ENCODE measurements at regions not wholly inside any gene's neighbourhood (a gene's known extent, or its start where the extent isn't known, plus 50 kb on each side); places are given as distances from the start of the nearest gene placed in this dataset.

DNA sequence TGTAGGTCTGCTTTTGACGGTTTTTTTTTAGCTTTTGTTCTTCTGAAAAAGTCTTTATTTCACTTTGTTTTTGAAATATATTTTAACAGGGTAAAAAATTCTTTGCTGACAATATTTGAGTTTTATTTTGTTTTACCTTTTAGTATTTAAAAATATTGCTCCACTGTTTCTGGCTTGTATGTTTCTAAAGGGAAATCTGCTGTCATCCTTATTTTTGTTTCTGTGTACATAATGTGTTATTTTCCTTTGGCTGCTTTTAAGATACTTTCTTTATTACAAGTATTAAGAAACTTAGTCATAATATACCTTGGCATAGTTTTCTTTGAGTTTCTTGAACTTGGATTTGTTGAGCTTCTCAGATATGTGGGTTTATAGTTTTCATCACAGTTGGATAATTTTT, 88.6 kb upstream of the SPACA1 start:
- H3K79me2 ChIP-seq (replicated peaks; ENCODE audit: insufficient read depth, low read length) = no peaks in the 10 kb centered on the region
- H3K9me3 ChIP-seq (ENCODE audit: low read length) = no peaks in the 10 kb centered on the region
- H3K9ac ChIP-seq (ENCODE audit: low read length) = no peak overlapping the region
- TF ChIP-seq EZH2 (IDR thresholded peaks at IDR 0.05; ENCODE audit: borderline replicate concordance, insufficient read depth, low read length, poor library complexity, severe bottlenecking) = no peak
- no peak for TF ChIP-seq POLR2AphosphoS5 (IDR thresholded peaks at IDR 0.05)
- TF ChIP-seq TAF1 (IDR thresholded peaks at IDR 0.05; ENCODE audit: low read depth) = no peak
- TF ChIP-seq REST (IDR thresholded peaks at IDR 0.05; ENCODE audit: borderline replicate concordance) = no peak
- no peak for TF ChIP-seq EP300 (conservative IDR thresholded peaks at IDR 0.05; ENCODE audit: poor library complexity, severe bottlenecking)
- no peak for TF ChIP-seq RAD21 (conservative IDR thresholded peaks at IDR 0.05)
- no peak for TF ChIP-seq MXI1 (conservative IDR thresholded peaks at IDR 0.05; ENCODE audit: poor library complexity, severe bottlenecking)
- TF ChIP-seq SMC3 (conservative IDR thresholded peaks at IDR 0.05; ENCODE audit: poor library complexity) = no peak
- H3K4me3 ChIP-seq (ENCODE audit: low read length) = no peak overlapping the region
- no peak overlapping the region for H2AFZ ChIP-seq (ENCODE audit: low read depth, low read length)
- H3F3A ChIP-seq (ENCODE audit: insufficient read depth, low read length, poor library complexity, severe bottlenecking) = no peaks in the 10 kb centered on the region
- no peak overlapping the region for H3K27ac ChIP-seq (ENCODE audit: low read length)
- H3K27me3 ChIP-seq (ENCODE audit: insufficient read depth, low read depth, low read length) = no peaks in the 10 kb centered on the region
- no peak overlapping the region for H3K4me2 ChIP-seq (ENCODE audit: low read length)
- H3K36me3 ChIP-seq (ENCODE audit: insufficient read depth, low read length) = no peaks in the 10 kb centered on the region
- H4K20me1 ChIP-seq (ENCODE audit: insufficient read depth) = no peaks in the 10 kb centered on the region
- H3K9me2 ChIP-seq (ENCODE audit: insufficient read depth, low read length) = no peaks in the 10 kb centered on the region

GRCh38 chr6:87951751-87952150, 95.9 kb upstream of the SPACA1 start:
- TF ChIP-seq SMC3 (conservative IDR thresholded peaks at IDR 0.05; ENCODE audit: poor library complexity) = no peak
- TF ChIP-seq EZH2 (IDR thresholded peaks at IDR 0.05; ENCODE audit: borderline replicate concordance, insufficient read depth, low read length, poor library complexity, severe bottlenecking) = no peak
- TF ChIP-seq MXI1 (conservative IDR thresholded peaks at IDR 0.05; ENCODE audit: poor library complexity, severe bottlenecking) = no peak
- TF ChIP-seq RAD21 (conservative IDR thresholded peaks at IDR 0.05) = no peak
- Histone ChIP-seq H3K9ac (ENCODE audit: low read length) (no peak overlapping the region), H3K9me3 (ENCODE audit: low read length) (no peaks in the 10 kb centered on the region)

DNA sequence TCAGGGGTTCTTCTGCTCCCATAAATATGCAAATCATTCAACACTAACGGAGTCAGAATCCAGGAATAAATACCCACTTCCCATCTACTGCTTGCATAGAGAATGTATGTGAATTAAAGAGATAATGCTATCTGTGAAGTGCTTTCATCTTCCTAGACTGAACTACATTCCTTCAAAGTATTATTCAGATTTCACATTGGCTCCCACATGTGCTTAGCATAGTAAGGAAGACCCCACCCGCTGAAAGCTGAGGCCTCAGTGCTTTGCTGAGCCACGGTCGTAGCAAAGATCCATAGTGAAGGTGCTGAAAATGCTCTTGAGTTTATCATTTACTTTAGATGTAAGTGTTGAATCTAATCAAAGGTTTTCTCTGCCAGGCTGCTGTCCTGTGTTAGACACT, 97.0 kb upstream of the SPACA1 start:
- Histone ChIP-seq H3K27me3 (ENCODE audit: insufficient read depth, low read depth, low read length) (no peaks in the 10 kb centered on the region), H3K4me2 (ENCODE audit: low read length) (no peak overlapping the region), H4K20me1 (ENCODE audit: insufficient read depth) (no peaks in the 10 kb centered on the region), H3K4me3 (ENCODE audit: low read length) (no peak overlapping the region), H3F3A (ENCODE audit: insufficient read depth, low read length, poor library complexity, severe bottlenecking) (peaks cover 3% of the 10 kb centered on the region), H3K9me2 (ENCODE audit: insufficient read depth, low read length) (no peaks in the 10 kb centered on the region), H3K9ac (ENCODE audit: low read length) (no peak overlapping the region), H3K9me3 (ENCODE audit: low read length) (no peaks in the 10 kb centered on the region), H3K27ac (ENCODE audit: low read length) (no peak overlapping the region), H3K79me2 (replicated peaks; ENCODE audit: insufficient read depth, low read length) (no peaks in the 10 kb centered on the region), H2AFZ (ENCODE audit: low read depth, low read length) (no peak overlapping the region), H3K36me3 (ENCODE audit: insufficient read depth, low read length) (no peaks in the 10 kb centered on the region)
- TF ChIP-seq CTCF (IDR thresholded peaks at IDR 0.05; ENCODE audit: poor library complexity, severe bottlenecking) (no peak), REST (IDR thresholded peaks at IDR 0.05; ENCODE audit: borderline replicate concordance) (no peak), SMC3 (conservative IDR thresholded peaks at IDR 0.05; ENCODE audit: poor library complexity) (no peak), EP300 (conservative IDR thresholded peaks at IDR 0.05; ENCODE audit: poor library complexity, severe bottlenecking) (no peak), MXI1 (conservative IDR thresholded peaks at IDR 0.05; ENCODE audit: poor library complexity, severe bottlenecking) (no peak), TAF1 (IDR thresholded peaks at IDR 0.05; ENCODE audit: low read depth) (no peak), EZH2 (IDR thresholded peaks at IDR 0.05; ENCODE audit: borderline replicate concordance, insufficient read depth, low read length, poor library complexity, severe bottlenecking) (no peak), RAD21 (conservative IDR thresholded peaks at IDR 0.05) (no peak), POLR2AphosphoS5 (IDR thresholded peaks at IDR 0.05) (no peak)

More at GRCh38 chr6:87951751-87952150, 95.9 kb upstream of the SPACA1 start:
- H3K27me3 ChIP-seq (ENCODE audit: insufficient read depth, low read depth, low read length) = no peaks in the 10 kb centered on the region
- no peaks in the 10 kb centered on the region for H4K20me1 ChIP-seq (ENCODE audit: insufficient read depth)
- H3K4me3 ChIP-seq (ENCODE audit: low read length) = no peak overlapping the region
- no peak overlapping the region for H3K4me2 ChIP-seq (ENCODE audit: low read length)
- no peak overlapping the region for H2AFZ ChIP-seq (ENCODE audit: low read depth, low read length)
- peaks cover 3% of the 10 kb centered on the region for H3F3A ChIP-seq (ENCODE audit: insufficient read depth, low read length, poor library complexity, severe bottlenecking)
- H3K79me2 ChIP-seq (replicated peaks; ENCODE audit: insufficient read depth, low read length) = no peaks in the 10 kb centered on the region
- no peaks in the 10 kb centered on the region for H3K36me3 ChIP-seq (ENCODE audit: insufficient read depth, low read length)
- H3K9me2 ChIP-seq (ENCODE audit: insufficient read depth, low read length) = no peaks in the 10 kb centered on the region
- H3K27ac ChIP-seq (ENCODE audit: low read length) = no peak overlapping the region

Data from neural cell (in vitro differentiated cells).